ENCODE measurements at regions not wholly inside any gene's neighbourhood (a gene's known extent, or its start where the extent isn't known, plus 50 kb on each side); places are given as distances from the start of the nearest gene placed in this dataset.
A peak's percentile ranks its signal among the peaks of the same experiment; 100 is the strongest.

GRCh38 chr2:219783359-219783975 is 156.0 kb downstream of the SLC4A3 start:
- intact Hi-C loops (cut with micrococcal nuclease; ENCODE audit: unreplicated experiment): no loop called here
- Histone ChIP-seq H3K4me1 (ENCODE audit: insufficient read depth, low read length) (no peaks in the 10 kb centered on the region), H3K4me3 (replicated peaks in 1 of 3; ENCODE audit: insufficient read depth in 1 of 3, low read depth in 2 of 3, low read length in 3 of 3) (no peak overlapping the region), H4K20me1 (ENCODE audit: insufficient read depth, low read length) (no peaks in the 10 kb centered on the region), H3K27me3 (ENCODE audit: control insufficient read depth in 1 of 2, insufficient read depth in 2 of 2, low read length in 2 of 2) (peaks cover 0 to under 1% of the 10 kb centered on the region in 2 experiments; a peak in 2 of 5 replicates), H3K79me2 (ENCODE audit: insufficient read depth, low read length) (no peaks in the 10 kb centered on the region), H3K27ac (ENCODE audit: extremely low read length, insufficient read depth, low read length) (no peak overlapping the region), H3K36me3 (replicated peaks in 1 of 2; ENCODE audit: control insufficient read depth in 1 of 2, insufficient read depth in 2 of 2, low read length in 2 of 2) (no peaks in the 10 kb centered on the region), H3K9me3 (ENCODE audit: low read length) (no peaks in the 10 kb centered on the region), H3K4me2 (ENCODE audit: low read depth, low read length) (no peak overlapping the region), H3K9ac (ENCODE audit: insufficient read depth, low read depth, low read length) (no peak overlapping the region), H2AFZ (ENCODE audit: low read length) (no peak overlapping the region)
- DNase-seq (ENCODE audit: low spot score) (no peak), ATAC-seq (no peak), FAIRE-seq (no peak)
- ChIA-PET POLR2A (no interaction called here), CTCF (ENCODE audit: low intra/inter-chr PET ratio, low total read pairs) (no interaction called here)
- BruUV-seq (replicated peaks): no TSS peak
- TF ChIP-seq ZNF780A (CRISPR knock-in tag; IDR thresholded peaks at IDR 0.05): no peak
- TF ChIP-seq ZNF430 (CRISPR knock-in tag; IDR thresholded peaks at IDR 0.05): no peak
- no peak for TF ChIP-seq NR2F6 (IDR thresholded peaks at IDR 0.05)
- no peak for TF ChIP-seq NR2F6 (CRISPR knock-in tag; IDR thresholded peaks at IDR 0.05)
- no peak for TF ChIP-seq ZNF768 (CRISPR knock-in tag; IDR thresholded peaks at IDR 0.05)
- TF ChIP-seq ZNF720 (CRISPR knock-in tag; IDR thresholded peaks at IDR 0.05): no peak
- 9% methylated on average over 4 of the region's 4 CpGs for WGBS (ENCODE audit: low lambda C conversion rate)
- in situ Hi-C loops (cut with HindIII; ENCODE audit: extremely low pct_ligation_motif_present, low pct_unique_long_range_greater_than_20kb): no loop called here

- no peak for ATAC-seq
- no peak for FAIRE-seq
- TF ChIP-seq CEBPB (IDR thresholded peaks at IDR 0.05; ENCODE audit: borderline replicate concordance, low read depth, low read length): peak; percentile 75
- no peak for TF ChIP-seq ZIK1 (CRISPR knock-in tag; IDR thresholded peaks at IDR 0.05; ENCODE audit: borderline replicate concordance, low read depth)
- no peak for TF ChIP-seq RCOR2 (CRISPR knock-in tag; IDR thresholded peaks at IDR 0.05)
- TF ChIP-seq MEF2D (CRISPR knock-in tag; IDR thresholded peaks at IDR 0.05): no peak
- TF ChIP-seq ARNTL (CRISPR knock-in tag; IDR thresholded peaks at IDR 0.05): no peak
- TF ChIP-seq ARID5B (CRISPR knock-in tag; IDR thresholded peaks at IDR 0.05): no peak
- TF ChIP-seq ZNF878 (CRISPR knock-in tag; IDR thresholded peaks at IDR 0.05): no peak
- TF ChIP-seq TBL1XR1 (IDR thresholded peaks at IDR 0.05; ENCODE audit: borderline replicate concordance, low read length, partially characterized antibody): no peak
- peak; percentile 47 for TF ChIP-seq ATF7 (IDR thresholded peaks at IDR 0.05)
- no peak for TF ChIP-seq ATF7 (CRISPR knock-in tag; IDR thresholded peaks at IDR 0.05)
- no peak for TF ChIP-seq ZNF136 (CRISPR knock-in tag; IDR thresholded peaks at IDR 0.05; ENCODE audit: low read depth)
- no peak for TF ChIP-seq RBFOX2 (IDR thresholded peaks at IDR 0.05; ENCODE audit: low read depth, low read length)
- no peak for TF ChIP-seq SMARCE1 (IDR thresholded peaks at IDR 0.05; ENCODE audit: borderline replicate concordance)
- no peak for TF ChIP-seq KAT7 (CRISPR knock-in tag; IDR thresholded peaks at IDR 0.05; ENCODE audit: borderline replicate concordance)
These were observed 156.7 kb downstream of the SLC4A3 start for GRCh38 chr2:219784178-219784577.

More at GRCh38 chr2:219784178-219784577, 156.7 kb downstream of the SLC4A3 start:
- Histone ChIP-seq H3K27me3 (ENCODE audit: control insufficient read depth in 1 of 2, insufficient read depth in 2 of 2, low read length in 2 of 2) (no peaks in the 10 kb centered on the region; a peak in 1 of 5 replicates), H2AFZ (ENCODE audit: low read length) (no peak overlapping the region), H3K4me3 (replicated peaks in 1 of 3; ENCODE audit: insufficient read depth in 1 of 3, low read depth in 2 of 3, low read length in 3 of 3) (no peak overlapping the region), H3K36me3 (replicated peaks in 1 of 2; ENCODE audit: control insufficient read depth in 1 of 2, insufficient read depth in 2 of 2, low read length in 2 of 2) (no peaks in the 10 kb centered on the region), H3K27ac (ENCODE audit: extremely low read length, insufficient read depth, low read length) (no peak overlapping the region), H3K9ac (ENCODE audit: insufficient read depth, low read depth, low read length) (no peak overlapping the region), H3K9me3 (ENCODE audit: low read length) (no peaks in the 10 kb centered on the region), H3K4me1 (ENCODE audit: insufficient read depth, low read length) (no peaks in the 10 kb centered on the region), H4K20me1 (ENCODE audit: insufficient read depth, low read length) (no peaks in the 10 kb centered on the region), H3K79me2 (ENCODE audit: insufficient read depth, low read length) (no peaks in the 10 kb centered on the region), H3K4me2 (ENCODE audit: low read depth, low read length) (no peak overlapping the region)
- no TSS peak for BruUV-seq (replicated peaks)
- no peak for DNase-seq (ENCODE audit: low spot score)
- CTCF ChIA-PET (ENCODE audit: low intra/inter-chr PET ratio, low total read pairs): no interaction called here
- POLR2A ChIA-PET: no interaction called here
- intact Hi-C loops (cut with micrococcal nuclease; ENCODE audit: unreplicated experiment) (no loop called here), in situ Hi-C loops (cut with HindIII; ENCODE audit: extremely low pct_ligation_motif_present, low pct_unique_long_range_greater_than_20kb) (no loop called here)
- WGBS (ENCODE audit: low lambda C conversion rate): 25% methylated on average over 5 of the region's 6 CpGs
